ENCODE measurements at regions not wholly inside any gene's neighbourhood (a gene's known extent, or its start where the extent isn't known, plus 50 kb on each side); places are given as distances from the start of the nearest gene placed in this dataset.
"Not testable (repeated sequence)": the region's sequence is repeated elsewhere in the genome, so short reads cannot be mapped to it uniquely, and the experiment has no call there.

GRCh38 chr21:27532076-27532475 is 565.2 kb upstream of the ADAMTS5 start:
- Histone ChIP-seq H3K27me3 (no peaks in the 10 kb centered on the region), H3K4me1 (no peaks in the 10 kb centered on the region), H3K27ac (no peak overlapping the region), H3K4me3 (no peak overlapping the region), H3K36me3 (no peaks in the 10 kb centered on the region), H3K9me3 (no peaks in the 10 kb centered on the region)
- WGBS, 2 donors, result 67 to 71% methylated on average over 6 of the region's 6 CpGs
- intact Hi-C loops (cut with DNase I), result no loop called here
- DNase-seq (no peak), ATAC-seq (no peak)
- TF ChIP-seq CTCF (IDR thresholded peaks at IDR 0.05), result no peak

- no peak overlapping the region for H3K27ac ChIP-seq
- intact Hi-C loops (cut with DNase I), result no loop called here
- no peaks in the 10 kb centered on the region for H3K4me1 ChIP-seq
- 73 to 89% methylated on average over 1 of the region's 1 CpG for WGBS, 2 donors
- no peak for TF ChIP-seq CTCF (IDR thresholded peaks at IDR 0.05)
- no peak overlapping the region for H3K4me3 ChIP-seq
- no peak for ATAC-seq
- DNase-seq, result no peak
- H3K9me3 ChIP-seq, result no peaks in the 10 kb centered on the region
- no peaks in the 10 kb centered on the region for H3K27me3 ChIP-seq
- H3K36me3 ChIP-seq, result no peaks in the 10 kb centered on the region
These were observed 561.8 kb upstream of the ADAMTS5 start for GRCh38 chr21:27528697-27529096.

GRCh38 chr21:27526451-27526850 is 559.6 kb upstream of the ADAMTS5 start:
- ATAC-seq (peak in 1 of 8 donors; percentile 50), DNase-seq (no peak)
- WGBS, 2 donors, result 61 to 70% methylated on average over 3 of the region's 3 CpGs
- TF ChIP-seq CTCF (IDR thresholded peaks at IDR 0.05), result no peak
- Histone ChIP-seq H3K27me3 (no peaks in the 10 kb centered on the region), H3K4me1 (no peaks in the 10 kb centered on the region), H3K9me3 (peaks cover 0 to 10% (median 1%) of the 10 kb centered on the region in 11 donors), H3K36me3 (no peaks in the 10 kb centered on the region), H3K4me3 (no peak overlapping the region), H3K27ac (no peak overlapping the region)
- intact Hi-C loops (cut with DNase I), result no loop called here

- intact Hi-C loops (cut with DNase I), result no loop called here
- Histone ChIP-seq H3K27ac (no peak overlapping the region), H3K9me3 (peaks cover 0 to 16% (median 7%) of the 10 kb centered on the region in 11 donors), H3K36me3 (no peaks in the 10 kb centered on the region), H3K27me3 (no peaks in the 10 kb centered on the region), H3K4me1 (no peaks in the 10 kb centered on the region), H3K4me3 (no peak overlapping the region)
- DNase-seq, result no peak
- ATAC-seq, result no peak
- TF ChIP-seq CTCF (IDR thresholded peaks at IDR 0.05), result no peak
- 59 to 68% methylated on average over 4 of the region's 4 CpGs for WGBS, 2 donors
These were observed 558.9 kb upstream of the ADAMTS5 start for GRCh38 chr21:27525780-27526179.

- no peaks in the 10 kb centered on the region for H3K4me1 ChIP-seq
- peak in 1 of 8 donors; percentile 72 for ATAC-seq
- DNase-seq, result no peak
- H3K27ac ChIP-seq, result no peak overlapping the region
- intact Hi-C loops (cut with DNase I), result no loop called here
- H3K4me3 ChIP-seq, result no peak overlapping the region
- no peaks in the 10 kb centered on the region for H3K27me3 ChIP-seq
- no peaks in the 10 kb centered on the region for H3K36me3 ChIP-seq
- no peak for TF ChIP-seq CTCF (IDR thresholded peaks at IDR 0.05)
- peaks cover 0 to 46% (median 12%) of the 10 kb centered on the region in 11 donors for H3K9me3 ChIP-seq
These were observed 552.5 kb upstream of the ADAMTS5 start for GRCh38 chr21:27519361-27519760.

- intact Hi-C loops (cut with DNase I), result not testable (repeated sequence)
These were observed 550.3 kb upstream of the ADAMTS5 start for GRCh38 chr21:27517177-27517576.

More at GRCh38 chr21:27517177-27517576, 550.3 kb upstream of the ADAMTS5 start:
- not testable (repeated sequence) for H3K36me3 ChIP-seq, H3K27me3 ChIP-seq, ATAC-seq, H3K4me1 ChIP-seq, H3K4me3 ChIP-seq, DNase-seq, H3K27ac ChIP-seq
- H3K9me3 ChIP-seq, result peaks cover 0 to 46% (median 12%) of the 10 kb centered on the region in 11 donors
- 72 to 78% methylated on average over 2 of the region's 2 CpGs for WGBS, 2 donors

All from heart right ventricle (tissue), 16 donors.